Loucy (cell line): ENCODE measurements at regions not wholly inside any gene's neighbourhood (a gene's known extent, or its start where the extent isn't known, plus 50 kb on each side); places are given as distances from the start of the nearest gene placed in this dataset.
"Not testable (repeated sequence)": the region's sequence is repeated elsewhere in the genome, so short reads cannot be mapped to it uniquely, and the experiment has no call there.

Source experiments
- H2AFZ ChIP-seq: fragments of 200-600 bp; sonication (generic); 2 replicates; pipeline ENCODE4 v1.6.0; 2016; ENCODE audit warnings: antibody characterized with exemption, mild to moderate bottlenecking, low read length, moderate library complexity
- H3F3A ChIP-seq: fragments of 200-600 bp; 2 replicates; pipeline ENCODE4 v1.6.0; 2016; ENCODE audit warnings: antibody characterized with exemption, low read depth, mild to moderate bottlenecking
- H3K27me3 ChIP-seq: fragments of 200-600 bp; sonication (generic); 2 replicates; pipeline ENCODE4 v1.6.1; 2014; ENCODE audit warnings: low read length, mild to moderate bottlenecking; ENCODE audit not compliant: insufficient read depth, poor library complexity, severe bottlenecking
- H3K36me3 ChIP-seq: fragments of 200-600 bp; sonication (generic); 2 replicates; pipeline ENCODE4 v1.6.1; 2016; ENCODE audit warnings: low read length; ENCODE audit not compliant: insufficient read depth
- H3K4me1 ChIP-seq: fragments of 200-600 bp; sonication (generic); 2 replicates; pipeline ENCODE4 v1.5.1; 2014; ENCODE audit warnings: low read length, mild to moderate bottlenecking; ENCODE audit not compliant: insufficient read depth, poor library complexity, severe bottlenecking
- H3K4me2 ChIP-seq: fragments of 200-600 bp; sonication (generic); 2 replicates; pipeline ENCODE4 v1.6.0; 2014; ENCODE audit warnings: antibody characterized with exemption, low read length, low read depth, mild to moderate bottlenecking; ENCODE audit not compliant: poor library complexity, severe bottlenecking
- H3K4me3 ChIP-seq: fragments of 200-600 bp; sonication (generic); 2 replicates; pipeline ENCODE4 v1.5.1; 2014; ENCODE audit warnings: low read length, mild to moderate bottlenecking, mixed read lengths; ENCODE audit not compliant: poor library complexity, severe bottlenecking
- H3K79me2 ChIP-seq: fragments of 200-600 bp; sonication (generic); 2 replicates; pipeline ENCODE4 v1.6.1; 2014; ENCODE audit warnings: low read length; ENCODE audit not compliant: insufficient read depth
- H3K9ac ChIP-seq: fragments of 200-600 bp; sonication (generic); 2 replicates; pipeline ENCODE4 v1.6.0; 2014; ENCODE audit warnings: mild to moderate bottlenecking, low read depth, low read length, moderate library complexity; ENCODE audit not compliant: poor library complexity, severe bottlenecking
- H3K9me2 ChIP-seq: fragments of 200-600 bp; sonication (generic); replicated peaks from 2 replicates; pipeline ENCODE4 v1.6.1; 2016; ENCODE audit warnings: low read depth, low read length, mixed read lengths
- H3K9me3 ChIP-seq: fragments of 200-600 bp; sonication (generic); 2 replicates; pipeline ENCODE4 v1.6.1; 2014; ENCODE audit warnings: mild to moderate bottlenecking, antibody characterized with exemption, low read length, low read depth; ENCODE audit not compliant: insufficient read depth
- H4K20me1 ChIP-seq: fragments of 200-600 bp; sonication (generic); 2 replicates; pipeline ENCODE4 v1.6.0; 2014; ENCODE audit warnings: antibody characterized with exemption, low read length, mild to moderate bottlenecking; ENCODE audit not compliant: insufficient read depth, poor library complexity, severe bottlenecking
- EZH2phosphoT487 ChIP-seq: fragments of 200-600 bp; IDR thresholded peaks from 2 replicates; pipeline ENCODE4 v1.6.1; 2018; ENCODE audit warnings: antibody characterized with exemption, mild to moderate bottlenecking, moderate library complexity, borderline replicate concordance
- TF ChIP-seq, protein P1 (sequence below): fragments of 200-600 bp; sonication (generic); conservative IDR thresholded peaks from 2 replicates; pipeline ENCODE4 v1.5.1; 2014; ENCODE audit warnings: mild to moderate bottlenecking, antibody characterized with exemption, low read length

DNA sequence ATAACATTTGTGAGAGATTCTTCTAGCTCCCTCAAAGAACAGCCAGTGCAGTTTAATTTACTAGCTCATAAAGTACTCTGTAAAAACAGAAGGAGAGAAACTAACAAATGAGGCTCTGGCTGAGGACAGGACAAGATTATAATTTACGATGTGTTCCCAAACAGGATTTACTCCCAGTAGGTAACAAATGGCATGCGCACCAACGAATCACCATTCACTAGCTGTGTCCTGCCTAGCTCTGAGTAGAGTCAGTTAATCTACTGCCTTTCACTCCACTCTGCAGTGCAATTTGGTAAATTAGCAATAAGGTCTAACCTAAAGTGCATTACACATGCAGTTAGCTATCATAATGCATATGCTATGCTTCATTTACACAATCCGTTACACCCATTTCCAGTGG is 497.4 kb upstream of the CCNG1 start:
- Histone ChIP-seq H2AFZ (no peak overlapping the region), H3K36me3 (no peaks in the 10 kb centered on the region), H3K4me2 (no peak overlapping the region), H3K9me3 (no peaks in the 10 kb centered on the region), H3F3A (no peaks in the 10 kb centered on the region), H3K9ac (no peak overlapping the region), H4K20me1 (no peaks in the 10 kb centered on the region), H3K27me3 (no peaks in the 10 kb centered on the region), H3K79me2 (no peaks in the 10 kb centered on the region), H3K4me3 (no peak overlapping the region), H3K4me1 (no peaks in the 10 kb centered on the region), H3K9me2 (no peaks in the 10 kb centered on the region)
- TF ChIP-seq, protein P1, sequence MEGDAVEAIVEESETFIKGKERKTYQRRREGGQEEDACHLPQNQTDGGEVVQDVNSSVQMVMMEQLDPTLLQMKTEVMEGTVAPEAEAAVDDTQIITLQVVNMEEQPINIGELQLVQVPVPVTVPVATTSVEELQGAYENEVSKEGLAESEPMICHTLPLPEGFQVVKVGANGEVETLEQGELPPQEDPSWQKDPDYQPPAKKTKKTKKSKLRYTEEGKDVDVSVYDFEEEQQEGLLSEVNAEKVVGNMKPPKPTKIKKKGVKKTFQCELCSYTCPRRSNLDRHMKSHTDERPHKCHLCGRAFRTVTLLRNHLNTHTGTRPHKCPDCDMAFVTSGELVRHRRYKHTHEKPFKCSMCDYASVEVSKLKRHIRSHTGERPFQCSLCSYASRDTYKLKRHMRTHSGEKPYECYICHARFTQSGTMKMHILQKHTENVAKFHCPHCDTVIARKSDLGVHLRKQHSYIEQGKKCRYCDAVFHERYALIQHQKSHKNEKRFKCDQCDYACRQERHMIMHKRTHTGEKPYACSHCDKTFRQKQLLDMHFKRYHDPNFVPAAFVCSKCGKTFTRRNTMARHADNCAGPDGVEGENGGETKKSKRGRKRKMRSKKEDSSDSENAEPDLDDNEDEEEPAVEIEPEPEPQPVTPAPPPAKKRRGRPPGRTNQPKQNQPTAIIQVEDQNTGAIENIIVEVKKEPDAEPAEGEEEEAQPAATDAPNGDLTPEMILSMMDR: no peak

DNA sequence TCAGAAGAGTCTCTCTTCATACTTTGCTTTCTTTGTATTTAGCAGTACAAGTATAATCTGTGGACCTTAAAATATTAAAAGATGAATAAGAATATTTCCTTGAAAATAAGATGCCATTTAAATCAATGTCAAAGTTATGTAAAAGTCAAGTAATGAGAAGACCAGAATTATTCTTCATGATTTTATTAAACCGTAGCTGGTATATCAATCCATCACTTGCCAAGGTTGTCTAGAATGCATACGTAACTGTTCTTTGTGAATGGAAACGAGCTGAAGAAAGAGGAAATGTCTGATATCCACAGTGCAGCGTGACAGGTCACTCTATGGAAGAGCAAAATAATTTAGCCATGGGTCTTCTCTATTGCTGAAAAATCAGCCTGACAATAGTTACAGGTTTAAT is 488.7 kb upstream of the CCNG1 start:
- Histone ChIP-seq H3K9ac (no peak overlapping the region), H3K4me1 (no peaks in the 10 kb centered on the region), H3K4me2 (no peak overlapping the region), H3K9me3 (no peaks in the 10 kb centered on the region), H3K79me2 (no peaks in the 10 kb centered on the region), H3K36me3 (no peaks in the 10 kb centered on the region), H3F3A (no peaks in the 10 kb centered on the region), H4K20me1 (no peaks in the 10 kb centered on the region), H2AFZ (no peak overlapping the region), H3K27me3 (no peaks in the 10 kb centered on the region), H3K4me3 (no peak overlapping the region), H3K9me2 (no peaks in the 10 kb centered on the region)
- no peak for TF ChIP-seq EZH2phosphoT487
- TF ChIP-seq, protein P1: no peak

DNA sequence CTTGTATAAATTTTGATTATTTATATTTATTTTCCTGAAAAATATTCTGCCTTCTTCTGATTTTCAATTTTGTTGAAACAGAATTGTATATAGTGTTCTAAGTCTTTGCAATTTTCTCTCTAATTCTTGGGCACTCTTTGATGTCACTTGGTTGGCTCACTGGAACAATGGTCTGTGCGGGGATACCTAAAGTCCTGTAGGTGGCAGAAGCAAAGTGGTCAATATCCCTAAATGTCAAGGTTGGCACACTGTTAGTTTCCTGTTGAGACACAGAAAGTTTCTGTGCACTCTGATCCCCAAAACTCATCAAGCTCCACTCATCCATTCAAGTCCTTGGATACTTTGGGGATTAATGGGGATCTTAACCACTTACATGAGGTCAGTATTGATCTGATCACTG is 480.8 kb upstream of the CCNG1 start:
- H3K9me3 ChIP-seq: no peaks in the 10 kb centered on the region
- no peaks in the 10 kb centered on the region for H3K4me1 ChIP-seq
- no peaks in the 10 kb centered on the region for H3K9me2 ChIP-seq
- H3K36me3 ChIP-seq: no peaks in the 10 kb centered on the region
- H2AFZ ChIP-seq: no peak overlapping the region
- TF ChIP-seq EZH2phosphoT487: no peak
- TF ChIP-seq, protein P1: no peak
- H3K4me3 ChIP-seq: no peak overlapping the region
- H4K20me1 ChIP-seq: no peaks in the 10 kb centered on the region
- no peaks in the 10 kb centered on the region for H3K79me2 ChIP-seq
- no peak overlapping the region for H3K9ac ChIP-seq
- H3K4me2 ChIP-seq: no peak overlapping the region
- H3F3A ChIP-seq: no peaks in the 10 kb centered on the region
- no peaks in the 10 kb centered on the region for H3K27me3 ChIP-seq

DNA sequence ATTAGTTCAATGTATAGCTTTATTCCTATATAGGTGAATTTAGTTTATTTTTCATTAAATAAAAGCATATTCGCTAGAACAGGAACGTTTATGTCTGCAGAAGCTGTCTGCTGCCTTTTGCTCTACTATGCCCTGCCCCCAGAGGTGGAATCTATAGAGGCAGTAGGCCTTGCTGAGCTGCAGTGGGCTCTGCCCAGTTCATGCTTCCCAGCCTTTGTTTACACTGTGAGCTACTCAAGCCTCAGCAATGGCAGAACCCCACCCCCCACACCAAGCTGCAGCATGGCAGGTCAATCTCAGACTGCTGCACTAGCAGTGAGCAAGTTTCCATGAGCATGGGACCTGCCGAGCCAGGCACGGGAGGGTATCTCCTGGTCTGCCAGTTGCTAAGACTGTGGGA is 473.3 kb upstream of the CCNG1 start:
- H2AFZ ChIP-seq, H3K9me2 ChIP-seq, H3F3A ChIP-seq, H4K20me1 ChIP-seq, H3K4me1 ChIP-seq, H3K9me3 ChIP-seq, H3K4me2 ChIP-seq, H3K36me3 ChIP-seq, H3K4me3 ChIP-seq, H3K9ac ChIP-seq, H3K79me2 ChIP-seq, H3K27me3 ChIP-seq: not testable (repeated sequence)
